H9 (cell line): ENCODE measurements at regions not wholly inside any gene's neighbourhood (a gene's known extent, or its start where the extent isn't known, plus 50 kb on each side); places are given as distances from the start of the nearest gene placed in this dataset.

Source experiments
- DNase-seq: peaks from one replicate; pipeline ENCODE4 v3.0.0-alpha.2; 2017
- H2AFZ ChIP-seq: one replicate; pipeline ENCODE4 v1.6.1; 2013; ENCODE audit warnings: mild to moderate bottlenecking, low read length, control low read depth, moderate library complexity
- H2AK5ac ChIP-seq: 2 replicates; pipeline ENCODE4 v1.6.1; 2013; ENCODE audit warnings: low read length, control low read depth, mixed read lengths; ENCODE audit not compliant: insufficient read length
- H2BK120ac ChIP-seq: one replicate; pipeline ENCODE4 v1.6.1; 2013; ENCODE audit warnings: low read depth, mild to moderate bottlenecking, low read length, control low read depth, inconsistent platforms; ENCODE audit not compliant: poor library complexity, severe bottlenecking
- H2BK12ac ChIP-seq: 2 replicates; pipeline ENCODE4 v1.6.1; 2013; ENCODE audit warnings: low read length, control low read depth, mixed read lengths, low read depth; ENCODE audit not compliant: insufficient read length
- H2BK15ac ChIP-seq: 2 replicates; pipeline ENCODE4 v1.6.1; 2013; ENCODE audit warnings: low read depth, low read length, control low read depth
- H2BK20ac ChIP-seq: one replicate; pipeline ENCODE4 v1.6.1; 2013; ENCODE audit warnings: low read depth, mild to moderate bottlenecking, low read length, control low read depth, inconsistent platforms; ENCODE audit not compliant: poor library complexity, severe bottlenecking
- H2BK5ac ChIP-seq: 2 replicates; pipeline ENCODE4 v1.6.1; 2013; ENCODE audit warnings: low read length, control low read depth, mixed read lengths; ENCODE audit not compliant: insufficient read length
- H3K14ac ChIP-seq: 2 replicates; pipeline ENCODE4 v1.6.1; 2013; ENCODE audit warnings: low read length, control low read depth; ENCODE audit not compliant: insufficient read depth
- H3K18ac ChIP-seq: 2 replicates; pipeline ENCODE4 v1.6.1; 2013; ENCODE audit warnings: low read depth, mild to moderate bottlenecking, mixed read lengths, low read length, control low read depth; ENCODE audit not compliant: insufficient read length
- H3K23ac ChIP-seq: 2 replicates; pipeline ENCODE4 v1.6.1; 2013; ENCODE audit warnings: low read length, control low read depth, mixed read lengths, low read depth; ENCODE audit not compliant: insufficient read length
- H3K23me2 ChIP-seq: 2 replicates; pipeline ENCODE4 v1.6.1; 2013; ENCODE audit warnings: low read depth, mild to moderate bottlenecking, mixed read lengths, low read length, control low read depth; ENCODE audit not compliant: insufficient read length, poor library complexity, severe bottlenecking
- H3K27ac ChIP-seq: 2 replicates; pipeline ENCODE4 v1.5.1; 2013; ENCODE audit warnings: low read length, control low read depth, mixed read lengths, low read depth; ENCODE audit not compliant: insufficient read length
- H3K27me3 ChIP-seq: 2 replicates; pipeline ENCODE4 v1.6.1; 2013; ENCODE audit warnings: low read length, control low read depth, inconsistent platforms; ENCODE audit not compliant: insufficient read depth
- H3K4ac ChIP-seq: 2 replicates; pipeline ENCODE4 v1.6.1; 2013; ENCODE audit warnings: low read depth, mild to moderate bottlenecking, control low read depth, inconsistent platforms, low read length, moderate library complexity
- H3K4me1 ChIP-seq: 2 replicates; pipeline ENCODE4 v1.6.1; 2013; ENCODE audit warnings: low read length, control low read depth, inconsistent platforms; ENCODE audit not compliant: insufficient read depth
- H3K4me2 ChIP-seq: 2 replicates; pipeline ENCODE4 v1.6.1; 2013; ENCODE audit warnings: low read length, control low read depth, mixed read lengths; ENCODE audit not compliant: insufficient read length, insufficient read depth
- H3K56ac ChIP-seq: 2 replicates; pipeline ENCODE4 v1.6.1; 2013; ENCODE audit warnings: low read depth, mild to moderate bottlenecking, mixed read lengths, low read length, control low read depth; ENCODE audit not compliant: insufficient read length
- H3K79me1 ChIP-seq: 2 replicates; pipeline ENCODE4 v1.6.1; 2013; ENCODE audit warnings: low read depth, mild to moderate bottlenecking, moderate library complexity, low read length, control low read depth, inconsistent platforms; ENCODE audit not compliant: insufficient read depth, poor library complexity, severe bottlenecking
- H3K79me2 ChIP-seq: 2 replicates; pipeline ENCODE4 v1.6.1; 2013; ENCODE audit warnings: low read length, control low read depth, inconsistent platforms; ENCODE audit not compliant: insufficient read depth
- H3K9ac ChIP-seq: 2 replicates; pipeline ENCODE4 v1.6.1; 2013; ENCODE audit warnings: low read length, control low read depth, mixed read lengths; ENCODE audit not compliant: insufficient read length; ENCODE audit errors: extremely low read depth
- H3K9me3 ChIP-seq: one replicate; pipeline ENCODE4 v1.6.1; 2013; ENCODE audit warnings: low read depth, low read length, inconsistent platforms; ENCODE audit not compliant: control insufficient read depth
- H3T11ph ChIP-seq: one replicate; pipeline ENCODE4 v1.6.1; 2013; ENCODE audit warnings: mild to moderate bottlenecking, low read length, control low read depth, inconsistent platforms
- H4K20me1 ChIP-seq: one replicate; pipeline ENCODE4 v1.6.1; 2013; ENCODE audit not compliant: control insufficient read depth, insufficient read length, insufficient read depth
- H4K5ac ChIP-seq: 2 replicates; pipeline ENCODE4 v1.6.1; 2013; ENCODE audit warnings: low read depth, mild to moderate bottlenecking, mixed read lengths, low read length, control low read depth; ENCODE audit not compliant: insufficient read length
- H4K8ac ChIP-seq: replicated peaks from 2 replicates; pipeline ENCODE4 v1.6.1; 2013; ENCODE audit warnings: low read length, control low read depth, mixed read lengths, low read depth; ENCODE audit not compliant: insufficient read length
- H4K91ac ChIP-seq: 2 replicates; pipeline ENCODE4 v1.6.1; 2013; ENCODE audit warnings: low read depth, mild to moderate bottlenecking, moderate library complexity, mixed read lengths, low read length, control low read depth; ENCODE audit not compliant: insufficient read length
- H3K27ac Mint-ChIP-seq, 3 experiments: 2 replicates in 2 of 3; 3 replicates in 1 of 3; pipeline ENCODE4 v1.8.0; 2020 to 2021; ENCODE audit warnings: mixed read lengths in 3 of 3, mild to moderate bottlenecking in 1 of 3, moderate library complexity in 1 of 3
- H3K27me3 Mint-ChIP-seq: 2 replicates; pipeline ENCODE4 v1.8.0; 2021; ENCODE audit warnings: low read depth, mild to moderate bottlenecking, moderate library complexity, mixed read lengths
- H3K36me3 Mint-ChIP-seq, 3 experiments: 2 replicates in 2 of 3; 3 replicates in 1 of 3; pipeline ENCODE4 v1.8.0; 2020 to 2021; ENCODE audit warnings: low read depth in 3 of 3, mixed read lengths in 3 of 3; ENCODE audit not compliant: insufficient read depth in 1 of 3
- H3K4me1 Mint-ChIP-seq, 2 experiments: 2 replicates each; pipeline ENCODE4 v1.8.0; 2020; ENCODE audit warnings: mixed read lengths in 2 of 2
- H3K4me3 Mint-ChIP-seq, 2 experiments: 2 replicates in 1 of 2; 3 replicates in 1 of 2; pipeline ENCODE4 v1.8.0; 2020 to 2021; ENCODE audit warnings: mild to moderate bottlenecking in 2 of 2, mixed read lengths in 2 of 2, moderate library complexity in 1 of 2
- H3K9me3 Mint-ChIP-seq, 2 experiments: 2 replicates in 1 of 2; 3 replicates in 1 of 2; pipeline ENCODE4 v1.8.0; 2020; ENCODE audit warnings: mild to moderate bottlenecking in 2 of 2, mixed read lengths in 2 of 2, moderate library complexity in 1 of 2
- CTCF ChIP-seq: fragments of 200-600 bp; sonication (generic); conservative IDR thresholded peaks from 3 replicates; pipeline ENCODE4 v1.8.0; 2021; ENCODE audit warnings: antibody characterized with exemption, mild to moderate bottlenecking
- WGBS: extraction: QIAGEN DNeasy Blood & Tissue Kit; methylation state at CpG from one replicate; pipeline ENCODE4 v1.1.7; 2013; ENCODE audit warnings: missing lambda C conversion rate, low lambda C conversion rate, mixed read lengths; ENCODE audit not compliant: insufficient read length; ENCODE audit errors: extremely low coverage; 5-methylcytosine and 5-hydroxymethylcytosine counted together

GRCh38 chr18:55078303-55078932 lies 119.2 kb upstream of the CCDC68 start:
- H3K9me3 Mint-ChIP-seq: no peaks in the 10 kb centered on the region
- Histone ChIP-seq H3K79me1 (no peaks in the 10 kb centered on the region), H4K20me1 (no peaks in the 10 kb centered on the region), H2AK5ac (no peak overlapping the region), H3K4me2 (no peak overlapping the region), H3K27ac (no peak overlapping the region), H3K27me3 (no peaks in the 10 kb centered on the region), H3K18ac (no peak overlapping the region), H2BK120ac (no peak overlapping the region), H3K79me2 (no peaks in the 10 kb centered on the region), H4K91ac (no peak overlapping the region), H3K23ac (no peak overlapping the region), H3K9me3 (no peaks in the 10 kb centered on the region), H3K9ac (no peak overlapping the region), H3K23me2 (no peaks in the 10 kb centered on the region), H2BK15ac (no peak overlapping the region), H2BK5ac (no peak overlapping the region), H2BK20ac (no peak overlapping the region), H3K4me1 (no peaks in the 10 kb centered on the region), H3K56ac (no peak overlapping the region), H2BK12ac (no peak overlapping the region), H3K4ac (no peak overlapping the region), H4K8ac (no peak overlapping the region), H3T11ph (no peak overlapping the region), H2AFZ (no peak overlapping the region), H4K5ac (no peak overlapping the region), H3K14ac (no peak overlapping the region; the same call in 1 of the 2 replicates)
- peaks cover 3 to 11% of the 10 kb centered on the region in 2 experiments; a peak in 3 of 4 replicates for H3K4me1 Mint-ChIP-seq
- no peaks in the 10 kb centered on the region for H3K27me3 Mint-ChIP-seq
- WGBS: no CpG with 5 or more reads among the region's 8 CpGs
- H3K4me3 Mint-ChIP-seq: no peak overlapping the region
- H3K36me3 Mint-ChIP-seq: no peaks in the 10 kb centered on the region
- TF ChIP-seq CTCF: no peak
- DNase-seq: no peak
- H3K27ac Mint-ChIP-seq: no peak overlapping the region
